Mucosa of descending colon (tissue), 3 donors: ENCODE measurements at regions not wholly inside any gene's neighbourhood (a gene's known extent, or its start where the extent isn't known, plus 50 kb on each side); places are given as distances from the start of the nearest gene placed in this dataset.

Experiments
- ATAC-seq: fragments of 200-7000 bp; cut with Tn5 transposase; one replicate; pipeline ENCODE4 v1.9.1; 2020; ENCODE audit warnings: mild to moderate bottlenecking, moderate library complexity
- DNase-seq, 3 donors: peaks; one replicate each; pipeline ENCODE4 v3.0.0-alpha.2; 2020
- H3K36me3 ChIP-seq: fragments of 200-600 bp; one replicate; pipeline ENCODE4 v1.8.0; 2021; ENCODE audit warnings: low read depth, mild to moderate bottlenecking
- H3K4me1 ChIP-seq: fragments of 200-600 bp; one replicate; pipeline ENCODE4 v1.8.0; 2021; ENCODE audit warnings: low read depth, mild to moderate bottlenecking
- H3K4me3 ChIP-seq: fragments of 200-600 bp; one replicate; pipeline ENCODE4 v1.8.0; 2021; ENCODE audit warnings: mild to moderate bottlenecking
- H3K9me3 ChIP-seq: fragments of 200-600 bp; one replicate; pipeline ENCODE4 v1.8.0; 2021; ENCODE audit warnings: mild to moderate bottlenecking
- intact Hi-C, 2 donors: fragments of 100-400 bp; cut with DNase I in 1 of 2; cut with micrococcal nuclease in 1 of 2; formaldehyde crosslinking; loops; one replicate each; pipeline versions ENCODE4 v1.11.0 to v1.11.1; 2022; cut with DNase I, micrococcal nuclease
- TF ChIP-seq, protein P1 (sequence below): fragments of 200-600 bp; IDR thresholded peaks from one replicate; pipeline ENCODE4 v1.8.0; 2022; ENCODE audit warnings: antibody characterized with exemption, mild to moderate bottlenecking
- donor health status: DM: no; HTN: no; CAD: no; lungs with moderate emphysema.
- donor health status: DM: no; HTN: no; CAD: no.
- donor health status: DM: no; HTN: yes; CAD: no.

DNA sequence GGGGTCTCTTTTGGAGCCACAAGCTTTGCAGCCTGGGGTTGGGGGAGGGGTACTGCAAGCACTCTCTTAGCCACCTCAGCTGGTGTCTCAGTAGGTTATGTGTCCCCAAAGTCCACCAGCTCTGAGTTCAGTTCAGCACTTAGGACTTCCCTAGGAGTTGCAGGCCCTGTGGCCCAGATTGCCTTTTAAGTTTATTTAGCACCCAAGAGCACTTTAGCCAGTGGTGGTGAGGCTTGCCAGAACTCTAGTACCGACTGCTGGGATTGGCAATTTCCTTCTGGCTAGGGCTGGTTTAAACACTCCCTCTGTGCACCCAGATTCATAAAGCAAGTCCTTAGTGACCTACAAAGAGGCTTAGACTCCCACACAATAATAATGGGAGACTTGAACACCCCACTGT is 489.9 kb upstream of the RPS6KA3 start:
- Histone ChIP-seq H3K36me3 (no peaks in the 10 kb centered on the region), H3K4me1 (no peaks in the 10 kb centered on the region), H3K4me3 (no peak overlapping the region), H3K9me3 (no peaks in the 10 kb centered on the region)
- no peak for ATAC-seq
- TF ChIP-seq, protein P1, sequence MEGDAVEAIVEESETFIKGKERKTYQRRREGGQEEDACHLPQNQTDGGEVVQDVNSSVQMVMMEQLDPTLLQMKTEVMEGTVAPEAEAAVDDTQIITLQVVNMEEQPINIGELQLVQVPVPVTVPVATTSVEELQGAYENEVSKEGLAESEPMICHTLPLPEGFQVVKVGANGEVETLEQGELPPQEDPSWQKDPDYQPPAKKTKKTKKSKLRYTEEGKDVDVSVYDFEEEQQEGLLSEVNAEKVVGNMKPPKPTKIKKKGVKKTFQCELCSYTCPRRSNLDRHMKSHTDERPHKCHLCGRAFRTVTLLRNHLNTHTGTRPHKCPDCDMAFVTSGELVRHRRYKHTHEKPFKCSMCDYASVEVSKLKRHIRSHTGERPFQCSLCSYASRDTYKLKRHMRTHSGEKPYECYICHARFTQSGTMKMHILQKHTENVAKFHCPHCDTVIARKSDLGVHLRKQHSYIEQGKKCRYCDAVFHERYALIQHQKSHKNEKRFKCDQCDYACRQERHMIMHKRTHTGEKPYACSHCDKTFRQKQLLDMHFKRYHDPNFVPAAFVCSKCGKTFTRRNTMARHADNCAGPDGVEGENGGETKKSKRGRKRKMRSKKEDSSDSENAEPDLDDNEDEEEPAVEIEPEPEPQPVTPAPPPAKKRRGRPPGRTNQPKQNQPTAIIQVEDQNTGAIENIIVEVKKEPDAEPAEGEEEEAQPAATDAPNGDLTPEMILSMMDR, result no peak
- intact Hi-C loops, result no loop called here
- no peak for DNase-seq

DNA sequence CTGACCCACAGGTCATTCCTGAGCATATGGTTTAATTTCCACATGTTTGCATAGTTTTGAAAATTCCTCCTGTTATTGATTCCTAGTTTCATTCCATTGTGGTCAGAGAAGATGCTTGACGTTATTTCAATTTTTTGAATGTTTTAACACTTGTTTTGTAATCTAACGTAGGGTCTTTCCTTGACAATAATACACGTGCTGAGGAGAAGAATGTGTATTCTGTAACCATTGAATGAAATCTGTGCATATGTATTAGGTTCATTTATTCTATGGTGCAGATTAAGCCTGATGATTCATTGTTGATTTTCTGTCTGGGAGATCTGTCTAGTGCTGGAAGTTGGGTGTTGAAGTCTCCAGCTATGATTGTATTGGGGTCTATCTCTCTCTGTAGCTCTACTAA is 486.4 kb upstream of the RPS6KA3 start:
- intact Hi-C loops, result no loop called here
- ATAC-seq (no peak), DNase-seq (no peak)
- Histone ChIP-seq H3K36me3 (no peaks in the 10 kb centered on the region), H3K9me3 (no peaks in the 10 kb centered on the region), H3K4me3 (no peak overlapping the region), H3K4me1 (no peaks in the 10 kb centered on the region)
- TF ChIP-seq, protein P1, result no peak

DNA sequence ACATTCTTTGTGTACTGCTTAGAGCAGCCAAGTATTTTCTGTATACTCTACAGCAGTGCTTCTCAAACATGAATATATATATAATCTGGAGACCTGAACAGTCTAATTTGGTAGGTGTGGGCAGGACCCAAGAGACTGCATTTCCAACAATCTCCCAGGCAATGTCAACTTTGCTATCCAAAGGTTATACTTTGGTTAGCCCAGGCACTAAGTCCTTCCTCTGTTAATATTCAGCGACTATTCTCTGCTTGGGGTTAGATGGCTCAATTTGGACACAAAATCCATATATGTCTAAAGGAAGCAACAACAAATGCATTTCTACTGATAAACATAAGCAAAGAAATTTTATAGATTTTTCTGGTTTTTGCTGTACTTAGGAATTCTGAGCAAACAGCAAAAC is 480.0 kb upstream of the RPS6KA3 start:
- intact Hi-C loops, result no loop called here
- TF ChIP-seq, protein P1, result no peak
- H3K9me3 ChIP-seq, result no peaks in the 10 kb centered on the region
- H3K4me3 ChIP-seq, result no peak overlapping the region
- ATAC-seq (no peak), DNase-seq (no peak)
- H3K4me1 ChIP-seq, result no peaks in the 10 kb centered on the region
- no peaks in the 10 kb centered on the region for H3K36me3 ChIP-seq

DNA sequence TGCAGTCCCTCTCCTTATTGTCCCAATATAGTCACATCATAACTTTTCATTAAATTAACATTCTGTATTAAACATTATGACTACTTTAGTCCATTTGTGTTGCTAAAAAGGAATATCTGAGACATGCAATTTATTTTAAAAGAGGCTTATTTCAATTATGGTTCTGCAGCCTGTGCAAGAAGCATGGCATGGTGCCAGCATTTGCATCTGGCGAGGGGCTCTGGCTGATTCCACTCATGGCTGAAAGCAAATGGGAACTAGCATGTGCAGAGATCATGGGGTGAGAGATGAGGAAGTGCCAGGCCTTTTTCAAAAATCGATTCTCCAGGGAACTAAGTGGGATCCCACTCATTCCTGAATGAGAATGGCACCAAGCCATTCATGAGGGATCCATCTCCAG is 476.3 kb upstream of the RPS6KA3 start:
- DNase-seq (no peak), ATAC-seq (no peak)
- no peak overlapping the region for H3K4me3 ChIP-seq
- H3K9me3 ChIP-seq, result no peaks in the 10 kb centered on the region
- H3K36me3 ChIP-seq, result no peaks in the 10 kb centered on the region
- intact Hi-C loops, result no loop called here
- TF ChIP-seq, protein P1, result no peak
- H3K4me1 ChIP-seq, result no peaks in the 10 kb centered on the region

DNA sequence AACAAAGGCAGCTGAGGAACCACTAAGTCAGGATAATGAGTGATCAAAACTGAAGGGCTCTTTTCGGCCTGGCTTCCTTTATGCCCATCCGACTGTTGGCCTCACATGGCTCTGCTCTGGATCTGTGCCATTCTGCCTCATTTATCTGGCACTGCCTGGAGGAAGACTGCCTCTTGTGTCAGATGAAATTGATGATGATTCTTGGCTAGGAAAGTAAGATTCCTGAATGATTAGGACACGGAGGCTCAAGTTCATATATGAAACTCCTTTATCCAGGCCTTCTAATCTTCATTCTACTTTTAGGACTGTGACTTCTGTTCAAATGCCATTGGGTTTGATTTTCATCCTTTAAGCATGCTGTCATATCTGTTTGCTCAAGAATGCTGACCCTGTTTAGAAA is 475.4 kb upstream of the RPS6KA3 start:
- no peak overlapping the region for H3K4me3 ChIP-seq
- no peaks in the 10 kb centered on the region for H3K36me3 ChIP-seq
- TF ChIP-seq, protein P1, result no peak
- DNase-seq, result no peak
- no peaks in the 10 kb centered on the region for H3K9me3 ChIP-seq
- intact Hi-C loops, result no loop called here
- no peaks in the 10 kb centered on the region for H3K4me1 ChIP-seq
- no peak for ATAC-seq

DNA sequence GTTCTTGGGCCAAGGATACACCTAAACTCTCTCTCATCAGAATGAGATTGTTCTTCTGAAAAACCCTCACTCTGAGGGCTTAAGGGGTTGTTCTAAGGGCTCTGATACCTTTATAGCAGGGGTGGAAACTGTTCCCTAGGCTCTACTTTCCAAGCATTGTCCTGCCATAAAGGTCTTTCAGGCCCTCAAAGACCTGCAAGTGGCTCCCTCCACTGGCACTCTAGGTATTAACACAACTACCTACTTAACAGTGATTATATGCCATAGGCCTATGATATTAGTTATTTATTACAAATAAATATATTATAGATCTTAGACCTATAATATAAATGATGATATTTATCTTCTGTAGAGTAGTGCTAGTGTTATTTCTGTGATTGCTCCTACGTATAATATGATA is 473.7 kb upstream of the RPS6KA3 start:
- TF ChIP-seq, protein P1, result no peak

More for the DNA sequence above, 473.7 kb upstream of the RPS6KA3 start:
- intact Hi-C loops, result no loop called here
- no peaks in the 10 kb centered on the region for H3K36me3 ChIP-seq
- H3K4me1 ChIP-seq, result no peaks in the 10 kb centered on the region
- no peaks in the 10 kb centered on the region for H3K9me3 ChIP-seq
- ATAC-seq, result no peak
- H3K4me3 ChIP-seq, result no peak overlapping the region
- DNase-seq, result no peak
